Uterus (tissue), 3 donors: ENCODE measurements at regions not wholly inside any gene's neighbourhood (a gene's known extent, or its start where the extent isn't known, plus 50 kb on each side); places are given as distances from the start of the nearest gene placed in this dataset.
"Not testable (repeated sequence)": the region's sequence is repeated elsewhere in the genome, so short reads cannot be mapped to it uniquely, and the experiment has no call there.

ENCODE experiments used
- DNase-seq, 2 donors: peaks; one replicate each; pipeline ENCODE4 v3.0.0-alpha.2; 2019 to 2020
- H3K27ac ChIP-seq, 2 donors: fragments of 200-600 bp; sonication (generic); 1 replicate in 1 of 2; 2 replicates in 1 of 2; pipeline ENCODE4 v1.5.1; 2016 to 2018
- H3K27me3 ChIP-seq, 2 donors: fragments of 200-600 bp; sonication (generic); one replicate each; pipeline ENCODE4 v1.5.1; 2018 to 2019; ENCODE audit warnings: control low read depth in 1 of 2
- H3K36me3 ChIP-seq, 2 donors: fragments of 200-600 bp; sonication (generic); one replicate each; pipeline ENCODE4 v1.5.1; 2019; ENCODE audit warnings: control low read depth in 1 of 2
- H3K4me1 ChIP-seq, 2 donors: fragments of 200-600 bp; sonication (generic); one replicate each; pipeline ENCODE4 v1.5.1; 2018 to 2019; ENCODE audit warnings: control low read depth in 1 of 2
- H3K4me3 ChIP-seq, 2 donors: fragments of 200-600 bp; sonication (generic); 1 replicate in 1 of 2; 2 replicates in 1 of 2; pipeline ENCODE4 v1.5.1; 2018 to 2019; ENCODE audit warnings: mild to moderate bottlenecking in 1 of 2
- H3K9me3 ChIP-seq, 2 donors: fragments of 200-600 bp; sonication (generic); one replicate each; pipeline ENCODE4 v1.5.1; 2019; ENCODE audit warnings: control low read depth in 1 of 2
- POLR2A ChIP-seq, 2 donors: fragments of 450-650 bp; IDR thresholded peaks; one replicate each; pipeline ENCODE4 v1.6.1; 2016; ENCODE audit warnings: antibody characterized with exemption in 2 of 2, mild to moderate bottlenecking in 1 of 2, moderate library complexity in 1 of 2
- intact Hi-C: fragments of 100-400 bp; cut with DNase I; formaldehyde crosslinking; loops from one replicate; pipeline ENCODE4 v1.15.1; 2023; ENCODE audit warnings: low total_unique reads
- TF ChIP-seq, protein P1 (sequence below), 4 experiments: fragments of 200-600 bp in 2 of 4; fragments of 450-650 bp in 2 of 4; sonication (generic) in 2 of 4; IDR thresholded peaks; one replicate each; pipeline ENCODE4 v1.5.1; 2016 to 2019; ENCODE audit warnings: antibody characterized with exemption in 4 of 4, mild to moderate bottlenecking in 2 of 4, moderate library complexity in 1 of 4
- donor health status: DM: yes; HTN: yes; CAD: no.

DNA sequence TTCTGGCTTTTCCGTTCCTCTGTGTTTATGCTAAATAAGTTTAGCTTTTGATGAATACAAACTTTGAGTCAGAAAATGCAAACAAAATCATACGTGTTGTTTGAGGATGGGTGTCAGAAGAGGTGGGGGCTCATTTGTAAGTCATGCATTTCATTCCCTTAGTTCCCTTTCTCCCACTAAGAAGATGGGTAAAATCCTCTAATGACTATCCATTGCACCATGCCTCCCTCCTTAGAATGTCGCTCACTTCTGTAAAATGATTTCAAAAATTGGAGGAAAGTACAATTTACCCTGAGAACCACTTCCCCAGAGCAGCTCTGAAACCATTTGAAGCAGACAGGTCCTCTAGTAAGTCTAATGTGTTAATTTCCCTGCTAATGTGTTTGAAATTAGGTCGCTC is 629.6 kb upstream of the VRK2 start:
- Histone ChIP-seq H3K27me3 (no peaks in the 10 kb centered on the region), H3K27ac (no peak overlapping the region), H3K36me3 (no peaks in the 10 kb centered on the region), H3K9me3 (no peaks in the 10 kb centered on the region), H3K4me1 (no peaks in the 10 kb centered on the region), H3K4me3 (no peak overlapping the region)
- no peak for TF ChIP-seq POLR2A (IDR thresholded peaks at IDR 0.05)
- TF ChIP-seq, protein P1, sequence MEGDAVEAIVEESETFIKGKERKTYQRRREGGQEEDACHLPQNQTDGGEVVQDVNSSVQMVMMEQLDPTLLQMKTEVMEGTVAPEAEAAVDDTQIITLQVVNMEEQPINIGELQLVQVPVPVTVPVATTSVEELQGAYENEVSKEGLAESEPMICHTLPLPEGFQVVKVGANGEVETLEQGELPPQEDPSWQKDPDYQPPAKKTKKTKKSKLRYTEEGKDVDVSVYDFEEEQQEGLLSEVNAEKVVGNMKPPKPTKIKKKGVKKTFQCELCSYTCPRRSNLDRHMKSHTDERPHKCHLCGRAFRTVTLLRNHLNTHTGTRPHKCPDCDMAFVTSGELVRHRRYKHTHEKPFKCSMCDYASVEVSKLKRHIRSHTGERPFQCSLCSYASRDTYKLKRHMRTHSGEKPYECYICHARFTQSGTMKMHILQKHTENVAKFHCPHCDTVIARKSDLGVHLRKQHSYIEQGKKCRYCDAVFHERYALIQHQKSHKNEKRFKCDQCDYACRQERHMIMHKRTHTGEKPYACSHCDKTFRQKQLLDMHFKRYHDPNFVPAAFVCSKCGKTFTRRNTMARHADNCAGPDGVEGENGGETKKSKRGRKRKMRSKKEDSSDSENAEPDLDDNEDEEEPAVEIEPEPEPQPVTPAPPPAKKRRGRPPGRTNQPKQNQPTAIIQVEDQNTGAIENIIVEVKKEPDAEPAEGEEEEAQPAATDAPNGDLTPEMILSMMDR (IDR thresholded peaks at IDR 0.05), result no peak
- intact Hi-C loops, result no loop called here
- DNase-seq, result no peak

DNA sequence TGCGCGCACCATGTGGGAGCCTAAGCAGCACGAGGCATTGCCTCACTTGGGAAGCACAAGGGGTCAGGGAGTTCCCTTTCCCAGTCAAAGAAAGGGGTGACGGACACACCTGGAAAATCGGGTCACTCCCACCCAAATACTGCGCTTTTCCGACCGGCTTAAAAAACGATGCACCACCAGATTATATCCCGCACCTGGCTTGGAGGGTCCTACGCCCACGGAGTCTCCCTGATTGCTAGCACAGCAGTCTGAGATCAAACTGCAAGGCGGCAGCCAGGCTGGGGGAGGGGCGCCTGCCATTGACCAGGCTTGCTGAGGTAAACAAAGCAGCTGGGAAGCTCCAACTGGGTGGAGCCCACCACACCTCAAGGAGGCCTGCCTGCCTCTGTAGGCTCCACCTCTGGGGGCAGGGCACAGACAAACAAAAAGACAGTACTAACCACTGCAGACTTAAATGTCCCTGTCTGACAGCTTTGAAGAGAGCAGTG is 627.7 kb upstream of the VRK2 start:
- H3K27ac ChIP-seq, DNase-seq, H3K36me3 ChIP-seq, H3K9me3 ChIP-seq, H3K27me3 ChIP-seq, H3K4me1 ChIP-seq, intact Hi-C loops, H3K4me3 ChIP-seq: not testable (repeated sequence)

DNA sequence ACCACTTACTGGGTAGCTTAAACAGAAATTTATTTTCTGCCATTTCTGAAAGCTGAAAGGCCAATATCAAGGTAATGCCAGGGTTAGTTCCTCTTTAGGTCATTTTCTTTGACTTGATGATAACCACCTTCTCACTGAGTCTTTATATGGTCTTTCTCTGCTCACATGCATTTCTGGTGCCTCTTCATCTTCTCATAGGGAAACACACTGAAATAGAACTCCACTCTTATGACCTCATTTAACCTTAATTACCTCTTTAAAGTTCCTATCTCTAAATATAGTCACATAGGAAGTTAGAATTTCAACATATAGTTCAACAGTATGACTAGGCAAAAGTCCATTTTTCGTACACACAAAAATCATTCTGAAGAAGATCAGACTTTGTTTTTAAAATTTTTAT is 616.8 kb upstream of the VRK2 start:
- Histone ChIP-seq H3K27me3 (no peaks in the 10 kb centered on the region), H3K4me1 (no peaks in the 10 kb centered on the region), H3K9me3 (no peaks in the 10 kb centered on the region), H3K4me3 (no peak overlapping the region), H3K27ac (no peak overlapping the region), H3K36me3 (no peaks in the 10 kb centered on the region)
- TF ChIP-seq, protein P1 (IDR thresholded peaks at IDR 0.05), result no peak
- no peak for TF ChIP-seq POLR2A (IDR thresholded peaks at IDR 0.05)
- DNase-seq, result no peak
- intact Hi-C loops, result no loop called here

DNA sequence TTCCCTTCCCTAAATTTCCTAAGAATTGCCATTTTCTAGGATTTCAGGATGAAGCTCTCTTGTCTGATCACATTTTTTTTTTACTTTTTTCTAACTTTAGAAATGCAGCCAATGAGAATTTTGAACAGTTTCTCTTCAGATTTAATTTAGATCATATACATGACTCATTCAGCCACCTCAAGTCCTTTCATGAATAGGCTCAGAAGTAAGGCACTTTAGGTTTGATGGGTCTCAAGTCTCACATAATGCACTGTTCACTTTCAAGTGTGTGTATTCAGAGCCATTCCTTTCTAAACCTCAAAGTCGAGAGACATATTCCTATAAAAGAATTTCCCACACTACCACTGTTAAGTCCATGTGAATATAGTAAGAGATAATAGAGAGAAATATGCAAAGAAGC is 614.1 kb upstream of the VRK2 start:
- no peaks in the 10 kb centered on the region for H3K36me3 ChIP-seq
- no peak for TF ChIP-seq POLR2A (IDR thresholded peaks at IDR 0.05)
- TF ChIP-seq, protein P1 (IDR thresholded peaks at IDR 0.05), result no peak

DNA sequence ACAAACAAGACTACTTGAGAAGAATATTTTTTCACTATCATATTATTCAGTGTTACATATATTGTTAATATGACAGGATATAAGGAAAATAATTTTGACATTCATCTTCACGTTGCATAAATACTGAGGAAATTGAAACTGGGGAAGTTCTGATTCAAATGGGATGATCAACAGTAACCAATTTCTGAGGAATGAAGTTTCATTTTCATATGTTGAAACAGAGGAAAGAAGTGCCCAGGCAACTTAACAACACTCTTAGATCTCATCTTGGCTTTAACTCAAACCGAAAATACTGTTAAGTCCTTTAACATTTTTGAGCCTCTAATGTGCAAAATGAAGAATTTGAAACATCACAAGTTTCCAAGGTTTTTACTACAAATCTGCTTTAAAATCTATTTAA is 612.2 kb upstream of the VRK2 start:
- Histone ChIP-seq H3K4me1 (no peaks in the 10 kb centered on the region), H3K27me3 (no peaks in the 10 kb centered on the region), H3K9me3 (no peaks in the 10 kb centered on the region), H3K27ac (no peak overlapping the region), H3K36me3 (no peaks in the 10 kb centered on the region), H3K4me3 (no peak overlapping the region)
- intact Hi-C loops, result no loop called here
- TF ChIP-seq POLR2A (IDR thresholded peaks at IDR 0.05), result no peak
- TF ChIP-seq, protein P1 (IDR thresholded peaks at IDR 0.05), result no peak
- no peak for DNase-seq

More for the DNA sequence above, 614.1 kb upstream of the VRK2 start:
- no peaks in the 10 kb centered on the region for H3K9me3 ChIP-seq
- H3K4me3 ChIP-seq, result no peak overlapping the region
- H3K27ac ChIP-seq, result no peak overlapping the region
- H3K27me3 ChIP-seq, result no peaks in the 10 kb centered on the region
- intact Hi-C loops, result no loop called here
- DNase-seq, result no peak
- no peaks in the 10 kb centered on the region for H3K4me1 ChIP-seq

DNA sequence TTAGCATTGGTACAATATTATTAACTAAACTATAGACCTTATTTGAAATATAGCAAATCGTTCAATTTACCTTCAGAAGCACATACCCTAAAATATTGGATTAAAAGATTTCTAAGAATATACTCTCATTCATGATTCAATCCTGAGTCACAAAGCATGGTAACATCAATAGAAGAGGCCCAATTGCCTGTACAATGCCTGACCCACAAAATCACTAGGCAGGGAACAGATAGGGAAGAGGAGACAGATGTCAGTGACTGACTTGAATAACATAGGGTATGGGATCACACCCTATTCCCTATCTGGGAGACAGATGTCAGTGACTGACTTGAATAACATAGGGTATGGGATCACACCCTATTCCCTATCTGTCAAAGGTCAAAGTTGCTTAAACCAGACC is 611.6 kb upstream of the VRK2 start:
- TF ChIP-seq POLR2A (IDR thresholded peaks at IDR 0.05), result no peak
- TF ChIP-seq, protein P1 (IDR thresholded peaks at IDR 0.05), result no peak
- Histone ChIP-seq H3K27ac (no peak overlapping the region), H3K4me3 (no peak overlapping the region), H3K27me3 (no peaks in the 10 kb centered on the region), H3K4me1 (no peaks in the 10 kb centered on the region), H3K36me3 (no peaks in the 10 kb centered on the region), H3K9me3 (no peaks in the 10 kb centered on the region)
- intact Hi-C loops, result no loop called here
- DNase-seq, result no peak
